Transverse colon (tissue), 3 donors: ENCODE measurements at regions not wholly inside any gene's neighbourhood (a gene's known extent, or its start where the extent isn't known, plus 50 kb on each side); places are given as distances from the start of the nearest gene placed in this dataset.

Experiments used
- POLR2A ChIP-seq: fragments of 450-650 bp; IDR thresholded peaks from one replicate; pipeline ENCODE4 v1.6.1; 2016; ENCODE audit warnings: antibody characterized with exemption, mild to moderate bottlenecking, moderate library complexity
- TF ChIP-seq, protein P1 (sequence below), 5 experiments: fragments of 200-600 bp in 3 of 5; fragments of 450-650 bp in 2 of 5; sonication (generic) in 3 of 5; IDR thresholded peaks; 1 replicate in 2 of 5; 2 replicates in 3 of 5; pipeline ENCODE4 v1.5.1; 2016 to 2017; ENCODE audit warnings: antibody characterized with exemption in 5 of 5, inconsistent platforms in 3 of 5, mild to moderate bottlenecking in 2 of 5, moderate library complexity in 1 of 5

DNA sequence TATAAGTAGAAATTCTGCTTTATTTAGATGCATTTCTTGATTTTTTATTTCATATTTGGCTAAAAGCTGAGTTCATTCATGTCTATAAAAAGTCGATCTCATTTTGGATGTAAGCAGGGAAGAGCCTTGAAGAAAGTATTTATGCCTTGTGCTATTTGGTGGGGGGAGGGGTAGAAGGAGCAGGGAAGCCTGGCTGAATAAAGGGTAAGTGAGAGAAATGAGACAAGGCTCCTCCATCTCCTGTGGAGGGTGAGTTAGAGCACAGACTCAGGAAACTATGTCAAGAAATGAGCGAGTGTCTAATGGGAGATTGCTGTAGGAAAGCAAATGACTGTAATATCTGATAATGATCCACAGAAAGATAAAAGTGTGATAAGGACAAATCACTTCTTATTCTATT lies 121.8 kb upstream of the ATP11B start:
- no peak for TF ChIP-seq POLR2A
- TF ChIP-seq, protein P1, sequence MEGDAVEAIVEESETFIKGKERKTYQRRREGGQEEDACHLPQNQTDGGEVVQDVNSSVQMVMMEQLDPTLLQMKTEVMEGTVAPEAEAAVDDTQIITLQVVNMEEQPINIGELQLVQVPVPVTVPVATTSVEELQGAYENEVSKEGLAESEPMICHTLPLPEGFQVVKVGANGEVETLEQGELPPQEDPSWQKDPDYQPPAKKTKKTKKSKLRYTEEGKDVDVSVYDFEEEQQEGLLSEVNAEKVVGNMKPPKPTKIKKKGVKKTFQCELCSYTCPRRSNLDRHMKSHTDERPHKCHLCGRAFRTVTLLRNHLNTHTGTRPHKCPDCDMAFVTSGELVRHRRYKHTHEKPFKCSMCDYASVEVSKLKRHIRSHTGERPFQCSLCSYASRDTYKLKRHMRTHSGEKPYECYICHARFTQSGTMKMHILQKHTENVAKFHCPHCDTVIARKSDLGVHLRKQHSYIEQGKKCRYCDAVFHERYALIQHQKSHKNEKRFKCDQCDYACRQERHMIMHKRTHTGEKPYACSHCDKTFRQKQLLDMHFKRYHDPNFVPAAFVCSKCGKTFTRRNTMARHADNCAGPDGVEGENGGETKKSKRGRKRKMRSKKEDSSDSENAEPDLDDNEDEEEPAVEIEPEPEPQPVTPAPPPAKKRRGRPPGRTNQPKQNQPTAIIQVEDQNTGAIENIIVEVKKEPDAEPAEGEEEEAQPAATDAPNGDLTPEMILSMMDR (IDR thresholded peaks at IDR 0.05), result no peak
